Left lung (tissue), 4 donors: ENCODE measurements at regions not wholly inside any gene's neighbourhood (a gene's known extent, or its start where the extent isn't known, plus 50 kb on each side); places are given as distances from the start of the nearest gene placed in this dataset.

Experiments
- ATAC-seq: fragments of 200-7000 bp; cut with Tn5 transposase; one replicate; pipeline ENCODE4 v1.9.1; 2020; ENCODE audit warnings: moderate library complexity
- DNase-seq, 4 donors: peaks; one replicate each; pipeline ENCODE4 v3.0.0-alpha.2; 2013 to 2020
- H3K27ac ChIP-seq, 2 donors: fragments of 200-600 bp; sonication (generic) in 1 of 2; one replicate each; pipeline versions ENCODE4 v1.5.0 to v1.8.0; 2020 to 2021
- H3K27me3 ChIP-seq, 2 donors: fragments of 200-600 bp; sonication (generic) in 1 of 2; one replicate each; pipeline versions ENCODE4 v1.5.0 to v1.8.0; 2020 to 2021
- H3K36me3 ChIP-seq, 2 donors: fragments of 200-600 bp; sonication (generic) in 1 of 2; one replicate each; pipeline versions ENCODE4 v1.5.0 to v1.8.0; 2020 to 2021
- H3K4me1 ChIP-seq, 2 donors: fragments of 200-600 bp; one replicate each; pipeline ENCODE4 v1.8.0; 2021
- H3K4me3 ChIP-seq, 2 donors: fragments of 200-600 bp; sonication (generic) in 1 of 2; one replicate each; pipeline versions ENCODE4 v1.5.0 to v1.8.0; 2020 to 2021; ENCODE audit warnings: mild to moderate bottlenecking in 1 of 2
- H3K9me3 ChIP-seq, 2 donors: fragments of 200-600 bp; sonication (generic) in 1 of 2; one replicate each; pipeline versions ENCODE4 v1.5.0 to v1.8.0; 2020 to 2021
- CTCF ChIP-seq, 2 donors: fragments of 200-600 bp; sonication (generic) in 1 of 2; IDR thresholded peaks; one replicate each; pipeline versions ENCODE4 v1.5.0 to v1.8.0; 2021; ENCODE audit warnings: antibody characterized with exemption in 2 of 2
- intact Hi-C, 2 donors: fragments of 100-400 bp; cut with DNase I; formaldehyde crosslinking; loops; one replicate each; pipeline versions ENCODE4 v1.11.2 to v1.14.2; 2022
- donor health status: DM: no; HTN: yes; CAD: no.
- donor health status: DM: no; HTN: no; CAD: no.

GRCh38 chr10:64265961-64266360 is 744.8 kb downstream of the REEP3 start:
- TF ChIP-seq CTCF (IDR thresholded peaks at IDR 0.05): no peak
- intact Hi-C loops: no loop called here
- Histone ChIP-seq H3K9me3 (no peaks in the 10 kb centered on the region), H3K36me3 (no peaks in the 10 kb centered on the region), H3K27me3 (no peaks in the 10 kb centered on the region), H3K27ac (no peak overlapping the region), H3K4me1 (no peaks in the 10 kb centered on the region), H3K4me3 (no peak overlapping the region)
- DNase-seq (no peak), ATAC-seq (no peak)

DNA sequence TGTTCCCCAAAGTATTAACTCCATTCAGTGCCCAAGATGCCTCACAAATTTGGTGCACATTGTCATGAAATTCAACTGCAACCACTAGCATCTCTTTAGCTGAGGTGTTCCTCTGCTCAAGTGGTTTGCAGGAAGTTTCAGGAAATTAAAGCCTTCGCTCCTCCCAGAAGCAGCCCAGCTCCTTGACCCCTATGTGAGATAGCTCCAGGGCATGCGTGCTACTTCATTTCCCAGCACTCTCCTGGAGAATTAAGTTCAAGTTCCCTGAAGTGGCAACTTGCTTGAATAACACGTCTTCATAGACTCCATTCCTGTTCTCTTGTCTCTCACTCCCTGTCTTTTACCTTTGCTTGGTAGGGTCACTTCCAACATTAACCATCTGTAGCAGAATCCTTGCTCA is 750.3 kb downstream of the REEP3 start:
- TF ChIP-seq CTCF (IDR thresholded peaks at IDR 0.05): no peak
- no peak overlapping the region for H3K4me3 ChIP-seq

DNA sequence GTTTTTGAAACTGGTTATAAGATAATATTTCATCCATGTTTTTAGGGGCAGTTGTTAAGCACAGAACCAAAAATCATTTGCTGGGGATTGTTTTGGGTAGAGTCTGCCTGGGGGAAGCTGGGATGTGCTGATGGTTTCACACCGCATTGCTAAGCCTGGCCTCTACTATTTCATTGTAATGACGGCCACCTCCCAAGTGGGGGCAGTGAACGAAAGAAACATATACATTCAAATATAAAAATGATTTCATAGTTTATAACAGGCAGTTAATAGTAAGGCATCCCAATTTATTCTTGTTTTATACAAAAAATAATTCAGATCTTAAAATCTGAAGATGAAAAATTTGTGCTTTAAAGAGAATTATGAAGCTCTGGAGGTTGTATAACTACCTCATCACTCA is 750.8 kb downstream of the REEP3 start:
- Histone ChIP-seq H3K27ac (no peak overlapping the region), H3K9me3 (no peaks in the 10 kb centered on the region), H3K27me3 (no peaks in the 10 kb centered on the region), H3K4me3 (no peak overlapping the region), H3K4me1 (no peaks in the 10 kb centered on the region), H3K36me3 (no peaks in the 10 kb centered on the region)
- ATAC-seq (no peak), DNase-seq (no peak)
- TF ChIP-seq CTCF (IDR thresholded peaks at IDR 0.05): no peak
- intact Hi-C loops: no loop called here

More for the DNA sequence above, 750.3 kb downstream of the REEP3 start:
- H3K4me1 ChIP-seq: no peaks in the 10 kb centered on the region
- DNase-seq: no peak
- H3K9me3 ChIP-seq: no peaks in the 10 kb centered on the region
- no peaks in the 10 kb centered on the region for H3K27me3 ChIP-seq
- no peak overlapping the region for H3K27ac ChIP-seq
- intact Hi-C loops: no loop called here
- no peaks in the 10 kb centered on the region for H3K36me3 ChIP-seq
- ATAC-seq: no peak

- DNase-seq (no peak), ATAC-seq (no peak)
- H3K36me3 ChIP-seq: no peaks in the 10 kb centered on the region
- intact Hi-C loops: no loop called here
- H3K27ac ChIP-seq: no peak overlapping the region
- no peaks in the 10 kb centered on the region for H3K4me1 ChIP-seq
- H3K4me3 ChIP-seq: no peak overlapping the region
- no peaks in the 10 kb centered on the region for H3K9me3 ChIP-seq
- H3K27me3 ChIP-seq: no peaks in the 10 kb centered on the region
- no peak for TF ChIP-seq CTCF (IDR thresholded peaks at IDR 0.05)
Measured at GRCh38 chr10:64275001-64275400, 753.8 kb downstream of the REEP3 start.

DNA sequence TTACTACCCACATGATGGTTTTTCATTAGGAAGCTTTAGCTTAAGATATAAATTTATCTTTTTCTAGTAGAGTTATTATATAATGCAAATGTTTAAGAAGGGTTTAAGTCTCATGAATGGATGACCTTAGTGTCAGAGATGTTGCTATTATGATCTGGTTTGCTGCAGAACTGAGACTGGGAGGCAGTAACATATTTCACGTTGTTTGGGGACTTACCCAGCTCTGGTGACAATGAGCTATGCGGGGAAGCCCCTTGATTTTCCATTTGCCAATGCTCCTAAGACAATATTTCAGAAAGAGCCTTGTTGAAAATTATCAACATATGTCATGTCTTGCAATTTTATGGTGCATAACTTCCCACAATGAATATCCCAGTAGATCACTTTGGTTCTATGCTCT is 754.6 kb downstream of the REEP3 start:
- TF ChIP-seq CTCF (IDR thresholded peaks at IDR 0.05): no peak
- no peak for DNase-seq
- Histone ChIP-seq H3K27me3 (no peaks in the 10 kb centered on the region), H3K27ac (no peak overlapping the region), H3K4me1 (no peaks in the 10 kb centered on the region), H3K36me3 (no peaks in the 10 kb centered on the region), H3K9me3 (no peaks in the 10 kb centered on the region), H3K4me3 (no peak overlapping the region)
- ATAC-seq: no peak
- intact Hi-C loops: no loop called here
